GM10266 (cell line): ENCODE measurements at regions not wholly inside any gene's neighbourhood (a gene's known extent, or its start where the extent isn't known, plus 50 kb on each side); places are given as distances from the start of the nearest gene placed in this dataset.

Source experiments
- DNase-seq: peaks from one replicate; pipeline ENCODE4 v3.0.0; 2012; ENCODE audit errors: extremely low spot score
- CTCF ChIP-seq: IDR thresholded peaks from 2 replicates; pipeline ENCODE4 v1.5.1; 2012; ENCODE audit warnings: mild to moderate bottlenecking, low read depth; ENCODE audit not compliant: control insufficient read depth, insufficient read depth; ENCODE audit errors: missing control alignments

- no peak for TF ChIP-seq CTCF
- no peak for DNase-seq
Observed at GRCh38 chr2:138355244-138355643, 146.3 kb upstream of the SPOPL start.

- no peak for TF ChIP-seq CTCF
- no peak for DNase-seq
Observed at GRCh38 chr2:138356178-138356577, 145.4 kb upstream of the SPOPL start.

- DNase-seq, result no peak
- no peak for TF ChIP-seq CTCF
Observed at GRCh38 chr2:138359532-138359931, 142.0 kb upstream of the SPOPL start.

GRCh38 chr2:138364554-138365162 lies 136.9 kb upstream of the SPOPL start:
- no peak for DNase-seq
- no peak for TF ChIP-seq CTCF

GRCh38 chr2:138365581-138365980 lies 136.0 kb upstream of the SPOPL start:
- TF ChIP-seq CTCF, result no peak
- no peak for DNase-seq

- TF ChIP-seq CTCF, result no peak
- no peak for DNase-seq
Observed at GRCh38 chr2:138369856-138370255, 131.7 kb upstream of the SPOPL start.

GRCh38 chr2:138373993-138374408 lies 127.6 kb upstream of the SPOPL start:
- peak; percentile 61 for TF ChIP-seq CTCF
- DNase-seq, result peak; percentile 15
